A549 (cell line): ENCODE measurements at regions not wholly inside any gene's neighbourhood (a gene's known extent, or its start where the extent isn't known, plus 50 kb on each side); places are given as distances from the start of the nearest gene placed in this dataset.

ENCODE experiments used
- ATAC-seq, 2 experiments: fragments of 200-7000 bp in 1 of 2; fragments of >200 bp in 1 of 2; cut with Nextera tagmentation in 1 of 2; cut with Tn5 transposase in 1 of 2; 3 replicates each; pipeline versions ENCODE4 v1.8.0 to v1.9.1; 2018 to 2020; ENCODE audit warnings: mild to moderate bottlenecking in 1 of 2, moderate library complexity in 1 of 2
- CTCF ChIA-PET: fragments of 300-600 bp; sonication (Branson Sonifier 250); formaldehyde crosslinking; extraction: SDS; loops from one replicate; lab custom pipeline; 2021; ENCODE audit warnings: antibody characterized with exemption, inconsistent platforms; lab: Yijun Ruan, JAX
- POLR2A ChIA-PET: fragments of 350-600 bp; formaldehyde crosslinking; extraction: SDS; loops from one replicate; lab custom pipeline; 2021; ENCODE audit warnings: antibody characterized with exemption, inconsistent platforms; lab: Yijun Ruan, JAX
- DNase-seq, 2 experiments: peaks; one replicate each; pipeline versions ENCODE4 v3.0.0 to v3.0.0-alpha.2; 2011 to 2016; ENCODE audit warnings: low read depth in 1 of 2, low spot score in 1 of 2
- FAIRE-seq: peaks from 2 replicates; lab custom pipeline; 2011; peaks lifted over from hg19 to GRCh38; lab: Jason Lieb, UNC
- H3K27ac ChIP-seq, 2 experiments: fragments of >200 bp; sonication (Bioruptor Twin); formaldehyde crosslinking; 3 replicates each; pipeline ENCODE4 v1.5.1; 2016 to 2017
- H3K4me1 ChIP-seq: fragments of >200 bp; sonication (Bioruptor Twin); formaldehyde crosslinking; 3 replicates; pipeline ENCODE4 v1.6.1; 2016
- H3K4me2 ChIP-seq: fragments of >200 bp; sonication (Bioruptor Twin); formaldehyde crosslinking; 3 replicates; pipeline ENCODE4 v1.6.1; 2016
- H3K4me3 ChIP-seq: fragments of >200 bp; sonication (Bioruptor Twin); formaldehyde crosslinking; 3 replicates; pipeline ENCODE4 v1.5.1; 2016
- H3K9me3 ChIP-seq: fragments of >200 bp; sonication (Bioruptor Twin); formaldehyde crosslinking; 3 replicates; pipeline ENCODE4 v1.6.1; 2016
- BHLHE40 ChIP-seq: IDR thresholded peaks from 2 replicates; pipeline ENCODE4 v1.6.1; 2012; ENCODE audit warnings: low read depth, low read length, inconsistent platforms
- CEBPB ChIP-seq, 2 experiments: fragments of >200 bp in 1 of 2; sonication (Bioruptor Twin) in 1 of 2; formaldehyde crosslinking in 1 of 2; IDR thresholded peaks; 2 replicates each; pipeline ENCODE4 v1.6.1; 2012 to 2016
- CHD2 ChIP-seq: fragments of 150-350 bp; IDR thresholded peaks from 2 replicates; pipeline ENCODE4 v1.6.1; 2014; ENCODE audit warnings: low read length; ENCODE audit not compliant: partially characterized antibody
- EHF ChIP-seq: fragments of 250-450 bp; sonication (Bioruptor Pico); IDR thresholded peaks from 2 replicates; pipeline ENCODE4 v1.5.0; 2020; ENCODE audit warnings: mild to moderate bottlenecking
- EP300 ChIP-seq, 2 experiments: fragments of >200 bp; sonication (Bioruptor Twin); formaldehyde crosslinking; IDR thresholded peaks; 2 replicates in 1 of 2; 3 replicates in 1 of 2; pipeline ENCODE4 v1.6.1; 2016 to 2017
- FOSL2 ChIP-seq, 2 experiments: fragments of 450-650 bp in 1 of 2; fragments of >200 bp in 1 of 2; sonication (Bioruptor Twin) in 1 of 2; formaldehyde crosslinking; IDR thresholded peaks; 2 replicates each; pipeline versions ENCODE4 v1.5.0 to v1.6.1; 2016 to 2020; ENCODE audit warnings: mild to moderate bottlenecking in 1 of 2, moderate library complexity in 1 of 2
- GATA3 ChIP-seq: IDR thresholded peaks from 2 replicates; pipeline ENCODE4 v1.6.1; 2012; ENCODE audit warnings: borderline replicate concordance
- JUN ChIP-seq, 2 experiments: fragments of >200 bp; sonication (Bioruptor Twin); formaldehyde crosslinking; IDR thresholded peaks; 2 replicates in 1 of 2; 3 replicates in 1 of 2; pipeline ENCODE4 v1.6.1; 2016 to 2017
- JUNB ChIP-seq: fragments of >200 bp; sonication (Bioruptor Twin); formaldehyde crosslinking; IDR thresholded peaks from 2 replicates; pipeline ENCODE4 v1.6.1; 2016
- KDM5A ChIP-seq: fragments of 200-600 bp; sonication (generic); IDR thresholded peaks from 2 replicates; pipeline ENCODE4 v1.6.1; 2016; ENCODE audit warnings: antibody characterized with exemption, mild to moderate bottlenecking
- MAZ ChIP-seq: fragments of 150-350 bp; IDR thresholded peaks from 2 replicates; pipeline ENCODE4 v1.6.1; 2014; ENCODE audit warnings: antibody characterized with exemption, low read depth, low read length, borderline replicate concordance
- POLR2A ChIP-seq: IDR thresholded peaks from 2 replicates; pipeline ENCODE4 v1.6.1; 2012; ENCODE audit warnings: mild to moderate bottlenecking, low read length
- RARB ChIP-seq: fragments of 250-450 bp; sonication (Bioruptor Pico); IDR thresholded peaks from 2 replicates; pipeline ENCODE4 v1.8.0; 2021; ENCODE audit warnings: mild to moderate bottlenecking, moderate library complexity
- RFX5 ChIP-seq: fragments of 450-650 bp; IDR thresholded peaks from 2 replicates; pipeline ENCODE4 v1.7.1; 2014; ENCODE audit warnings: antibody characterized with exemption, mild to moderate bottlenecking, moderate library complexity
- RNF2 ChIP-seq: fragments of 200-600 bp; sonication (generic); IDR thresholded peaks from 2 replicates; pipeline ENCODE4 v1.6.1; 2016; ENCODE audit warnings: low read depth, mild to moderate bottlenecking, antibody characterized with exemption, moderate library complexity, borderline replicate concordance
- SREBF2 ChIP-seq: fragments of 450-650 bp; IDR thresholded peaks from 2 replicates; pipeline ENCODE4 v1.6.1; 2014; ENCODE audit warnings: mild to moderate bottlenecking, moderate library complexity
- ZFP36 ChIP-seq: fragments of 450-650 bp; IDR thresholded peaks from 2 replicates; pipeline ENCODE4 v1.6.1; 2014; ENCODE audit warnings: borderline replicate concordance; ENCODE audit not compliant: partially characterized antibody
- WGBS: methylation state at CpG from one replicate; pipeline ENCODE4 v1.1.6; 2017; ENCODE audit errors: missing lambda C conversion rate; 5-methylcytosine and 5-hydroxymethylcytosine counted together
- TF ChIP-seq, protein P1 (sequence below): fragments of >200 bp; sonication (Bioruptor Twin); formaldehyde crosslinking; IDR thresholded peaks from 3 replicates; pipeline ENCODE4 v1.6.1; 2016
- TF ChIP-seq, protein P2 (sequence below): fragments of 200-600 bp; sonication (generic); IDR thresholded peaks from 2 replicates; pipeline ENCODE4 v1.6.1; 2016; ENCODE audit warnings: antibody characterized with exemption, mild to moderate bottlenecking, moderate library complexity
- TF ChIP-seq, protein P3 (sequence below): fragments of 250-450 bp; sonication (Bioruptor Pico); IDR thresholded peaks from 2 replicates; pipeline ENCODE4 v1.5.0; 2020; ENCODE audit warnings: low read depth, mild to moderate bottlenecking, moderate library complexity
- TF ChIP-seq, protein P4 (sequence below): IDR thresholded peaks from 2 replicates; pipeline ENCODE4 v1.6.1; 2012
- TF ChIP-seq, protein P5 (sequence below): fragments of 450-650 bp; IDR thresholded peaks from 2 replicates; pipeline ENCODE4 v1.6.1; 2014; ENCODE audit warnings: antibody characterized with exemption

DNA sequence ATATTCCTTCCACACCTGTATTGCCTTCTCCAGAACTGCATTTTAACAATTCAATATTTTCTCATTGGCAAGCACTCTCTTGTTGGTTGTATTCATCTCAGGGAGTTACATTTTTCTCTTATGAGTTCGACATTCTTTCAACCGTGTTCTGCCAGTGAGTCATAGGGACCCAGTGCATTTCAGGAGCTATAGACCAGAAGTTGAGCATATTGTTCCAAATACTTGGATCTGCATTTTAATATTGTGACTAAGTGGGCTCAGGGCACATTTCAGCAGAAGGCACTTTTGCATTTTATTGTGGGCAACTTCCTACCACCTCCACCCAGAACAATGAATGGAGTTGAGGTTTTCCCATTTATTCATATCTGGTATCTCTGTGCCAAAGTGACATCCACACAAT, 132.8 kb downstream of the TNFSF18 start (continued):
- peak; percentile 37 to 47; a peak in 2 of 5 replicates for TF ChIP-seq EP300 (IDR thresholded peaks at IDR 0.05)
- TF ChIP-seq, protein P1, sequence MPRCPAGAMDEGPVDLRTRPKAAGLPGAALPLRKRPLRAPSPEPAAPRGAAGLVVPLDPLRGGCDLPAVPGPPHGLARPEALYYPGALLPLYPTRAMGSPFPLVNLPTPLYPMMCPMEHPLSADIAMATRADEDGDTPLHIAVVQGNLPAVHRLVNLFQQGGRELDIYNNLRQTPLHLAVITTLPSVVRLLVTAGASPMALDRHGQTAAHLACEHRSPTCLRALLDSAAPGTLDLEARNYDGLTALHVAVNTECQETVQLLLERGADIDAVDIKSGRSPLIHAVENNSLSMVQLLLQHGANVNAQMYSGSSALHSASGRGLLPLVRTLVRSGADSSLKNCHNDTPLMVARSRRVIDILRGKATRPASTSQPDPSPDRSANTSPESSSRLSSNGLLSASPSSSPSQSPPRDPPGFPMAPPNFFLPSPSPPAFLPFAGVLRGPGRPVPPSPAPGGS, result no peak
- TF ChIP-seq FOSL2 (IDR thresholded peaks at IDR 0.05), result peak; percentile 92
- TF ChIP-seq FOSL2 (CRISPR knock-in tag; IDR thresholded peaks at IDR 0.05), result peak; percentile 95
- TF ChIP-seq, protein P2, sequence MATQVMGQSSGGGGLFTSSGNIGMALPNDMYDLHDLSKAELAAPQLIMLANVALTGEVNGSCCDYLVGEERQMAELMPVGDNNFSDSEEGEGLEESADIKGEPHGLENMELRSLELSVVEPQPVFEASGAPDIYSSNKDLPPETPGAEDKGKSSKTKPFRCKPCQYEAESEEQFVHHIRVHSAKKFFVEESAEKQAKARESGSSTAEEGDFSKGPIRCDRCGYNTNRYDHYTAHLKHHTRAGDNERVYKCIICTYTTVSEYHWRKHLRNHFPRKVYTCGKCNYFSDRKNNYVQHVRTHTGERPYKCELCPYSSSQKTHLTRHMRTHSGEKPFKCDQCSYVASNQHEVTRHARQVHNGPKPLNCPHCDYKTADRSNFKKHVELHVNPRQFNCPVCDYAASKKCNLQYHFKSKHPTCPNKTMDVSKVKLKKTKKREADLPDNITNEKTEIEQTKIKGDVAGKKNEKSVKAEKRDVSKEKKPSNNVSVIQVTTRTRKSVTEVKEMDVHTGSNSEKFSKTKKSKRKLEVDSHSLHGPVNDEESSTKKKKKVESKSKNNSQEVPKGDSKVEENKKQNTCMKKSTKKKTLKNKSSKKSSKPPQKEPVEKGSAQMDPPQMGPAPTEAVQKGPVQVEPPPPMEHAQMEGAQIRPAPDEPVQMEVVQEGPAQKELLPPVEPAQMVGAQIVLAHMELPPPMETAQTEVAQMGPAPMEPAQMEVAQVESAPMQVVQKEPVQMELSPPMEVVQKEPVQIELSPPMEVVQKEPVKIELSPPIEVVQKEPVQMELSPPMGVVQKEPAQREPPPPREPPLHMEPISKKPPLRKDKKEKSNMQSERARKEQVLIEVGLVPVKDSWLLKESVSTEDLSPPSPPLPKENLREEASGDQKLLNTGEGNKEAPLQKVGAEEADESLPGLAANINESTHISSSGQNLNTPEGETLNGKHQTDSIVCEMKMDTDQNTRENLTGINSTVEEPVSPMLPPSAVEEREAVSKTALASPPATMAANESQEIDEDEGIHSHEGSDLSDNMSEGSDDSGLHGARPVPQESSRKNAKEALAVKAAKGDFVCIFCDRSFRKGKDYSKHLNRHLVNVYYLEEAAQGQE, result no peak
- TF ChIP-seq KDM5A, result no peak
- TF ChIP-seq, protein P3, sequence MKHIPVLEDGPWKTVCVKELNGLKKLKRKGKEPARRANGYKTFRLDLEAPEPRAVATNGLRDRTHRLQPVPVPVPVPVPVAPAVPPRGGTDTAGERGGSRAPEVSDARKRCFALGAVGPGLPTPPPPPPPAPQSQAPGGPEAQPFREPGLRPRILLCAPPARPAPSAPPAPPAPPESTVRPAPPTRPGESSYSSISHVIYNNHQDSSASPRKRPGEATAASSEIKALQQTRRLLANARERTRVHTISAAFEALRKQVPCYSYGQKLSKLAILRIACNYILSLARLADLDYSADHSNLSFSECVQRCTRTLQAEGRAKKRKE (CRISPR knock-in tag), result no peak
- TF ChIP-seq RARB, result no peak
- TF ChIP-seq MAZ, result no peak
- no peak for TF ChIP-seq EHF (CRISPR knock-in tag)
- no peak for TF ChIP-seq RNF2
- peak in 1 of 2 experiments; percentile 79; a peak in 3 of 5 replicates for TF ChIP-seq JUN (IDR thresholded peaks at IDR 0.05)
- peak in 1 of 2 experiments; percentile 52; a peak in 2 of 4 replicates for TF ChIP-seq CEBPB (IDR thresholded peaks at IDR 0.05)
- TF ChIP-seq RFX5, result no peak
- TF ChIP-seq JUNB, result peak; percentile 90
- TF ChIP-seq, protein P4, sequence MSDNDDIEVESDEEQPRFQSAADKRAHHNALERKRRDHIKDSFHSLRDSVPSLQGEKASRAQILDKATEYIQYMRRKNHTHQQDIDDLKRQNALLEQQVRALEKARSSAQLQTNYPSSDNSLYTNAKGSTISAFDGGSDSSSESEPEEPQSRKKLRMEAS, result peak; percentile 60
- TF ChIP-seq SREBF2, result no peak
- no peak for TF ChIP-seq CHD2

DNA sequence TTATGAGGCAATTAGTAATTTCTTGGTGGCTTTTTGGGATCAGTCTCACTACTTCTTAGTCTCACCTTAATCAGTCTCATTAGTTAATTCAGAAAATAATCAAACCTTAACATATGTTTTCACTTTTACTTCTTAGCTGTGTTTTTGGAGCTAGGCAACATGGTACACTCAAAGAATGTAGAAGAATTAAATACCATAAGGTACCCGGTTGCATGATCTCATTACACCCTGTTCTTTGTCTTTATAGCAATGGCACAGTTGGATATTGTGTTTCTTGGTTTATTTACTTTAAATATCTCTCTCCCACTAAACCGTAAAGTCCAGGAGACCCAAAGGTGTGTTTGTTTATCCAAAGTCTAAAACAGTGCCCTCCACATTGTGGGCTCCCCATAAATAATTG, 132.3 kb downstream of the TNFSF18 start:
- DNase-seq (no peak), ATAC-seq (no peak), FAIRE-seq (no peak)
- CTCF ChIA-PET, result interaction anchor here (0.7 to 2.6 kb wide), 5 partner anchors 9 to 173 kb away, joined by 3 to 7 read pairs (median 4); no protein-coding TSS in a partner anchor
- Histone ChIP-seq H3K27ac (peak overlapping the region; percentile 70 to 77), H3K4me1 (peaks cover 47% of the 10 kb centered on the region), H3K4me3 (no peak overlapping the region)
- POLR2A ChIA-PET, result interaction anchor here (0.9 kb wide), 1 partner anchor 9 kb away, joined by 4 read pairs; no protein-coding TSS in a partner anchor
- 49% methylated on average over 2 of the region's 2 CpGs for WGBS
- TF ChIP-seq FOSL2 (IDR thresholded peaks at IDR 0.05) (no peak), FOSL2 (CRISPR knock-in tag; IDR thresholded peaks at IDR 0.05) (no peak), ZFP36 (no peak), CHD2 (no peak), BHLHE40 (no peak), CEBPB (IDR thresholded peaks at IDR 0.05) (no peak), RNF2 (no peak), GATA3 (no peak), POLR2A (no peak)
- TF ChIP-seq, protein P5, sequence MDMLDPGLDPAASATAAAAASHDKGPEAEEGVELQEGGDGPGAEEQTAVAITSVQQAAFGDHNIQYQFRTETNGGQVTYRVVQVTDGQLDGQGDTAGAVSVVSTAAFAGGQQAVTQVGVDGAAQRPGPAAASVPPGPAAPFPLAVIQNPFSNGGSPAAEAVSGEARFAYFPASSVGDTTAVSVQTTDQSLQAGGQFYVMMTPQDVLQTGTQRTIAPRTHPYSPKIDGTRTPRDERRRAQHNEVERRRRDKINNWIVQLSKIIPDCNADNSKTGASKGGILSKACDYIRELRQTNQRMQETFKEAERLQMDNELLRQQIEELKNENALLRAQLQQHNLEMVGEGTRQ, result no peak
- TF ChIP-seq, protein P3 (CRISPR knock-in tag), result no peak
- TF ChIP-seq, all 56 proteins: peak for 0
- Histone ChIP-seq H3K9me3 (peaks cover 2% of the 10 kb centered on the region; the same call in 2 of the 3 replicates), H3K4me2 (peak overlapping the region; percentile 52)
